ENCODE measurements at regions not wholly inside any gene's neighbourhood (a gene's known extent, or its start where the extent isn't known, plus 50 kb on each side); places are given as distances from the start of the nearest gene placed in this dataset.

DNA sequence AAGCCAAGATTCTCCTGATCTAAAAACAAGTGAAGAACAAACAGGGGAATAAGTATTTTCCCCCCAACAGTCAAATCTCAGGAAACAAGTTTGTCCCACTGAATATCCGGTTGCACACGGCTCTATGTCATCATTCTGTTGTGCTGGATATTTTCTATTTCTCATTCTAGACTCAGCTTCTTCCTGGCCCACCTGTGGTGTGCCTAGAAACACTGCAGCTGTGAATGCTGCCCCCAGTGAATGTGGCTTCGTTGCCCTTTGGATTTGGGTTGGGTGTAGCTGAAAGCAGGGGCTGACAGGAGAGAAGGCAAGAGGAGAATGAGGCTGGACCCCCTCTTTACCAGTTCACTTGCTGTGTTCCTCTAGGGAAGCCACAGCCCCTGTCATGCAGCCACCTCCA lies 181.2 kb upstream of the PROK2 start:
- H3K36me3 ChIP-seq (ENCODE audit: control insufficient read depth, low read depth, low read length), result no peaks in the 10 kb centered on the region
- H3K9ac ChIP-seq (ENCODE audit: low read length), result no peak overlapping the region
- H3K4me3 ChIP-seq (ENCODE audit: low read length), result no peak overlapping the region
- no peaks in the 10 kb centered on the region for H3K4me1 ChIP-seq (ENCODE audit: control insufficient read depth, low read depth, low read length)
- no peak overlapping the region for H3K27ac ChIP-seq (ENCODE audit: low read length)
- H3K27me3 ChIP-seq (ENCODE audit: control insufficient read depth, insufficient read depth, low read length), result no peaks in the 10 kb centered on the region
- no peaks in the 10 kb centered on the region for H3K9me3 ChIP-seq (ENCODE audit: control insufficient read depth, low read depth, low read length)

DNA sequence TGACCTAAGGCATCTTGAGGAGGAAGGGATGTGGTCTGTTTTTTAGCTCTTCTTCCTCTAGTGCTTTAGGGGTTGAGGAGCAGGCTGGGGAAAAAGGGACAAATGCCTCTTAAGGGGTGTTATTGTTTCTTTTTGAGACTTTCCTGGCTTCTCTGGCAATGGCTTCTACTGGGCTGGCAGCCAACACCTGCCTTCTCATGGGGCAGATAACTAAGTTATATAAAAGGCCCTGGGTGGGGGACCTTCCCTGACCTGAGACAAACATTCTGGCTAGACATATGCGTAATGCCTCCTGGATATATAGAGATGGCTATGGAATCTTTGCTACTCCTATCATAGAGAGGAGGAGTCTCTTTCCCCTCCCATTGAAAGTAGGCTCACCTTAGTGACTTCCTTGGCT lies 179.2 kb upstream of the PROK2 start:
- no peaks in the 10 kb centered on the region for H3K27me3 ChIP-seq (ENCODE audit: control insufficient read depth, insufficient read depth, low read length)
- H3K4me3 ChIP-seq (ENCODE audit: low read length), result no peak overlapping the region
- no peaks in the 10 kb centered on the region for H3K9me3 ChIP-seq (ENCODE audit: control insufficient read depth, low read depth, low read length)
- no peak overlapping the region for H3K27ac ChIP-seq (ENCODE audit: low read length)
- H3K4me1 ChIP-seq (ENCODE audit: control insufficient read depth, low read depth, low read length), result peaks cover 11% of the 10 kb centered on the region
- no peaks in the 10 kb centered on the region for H3K36me3 ChIP-seq (ENCODE audit: control insufficient read depth, low read depth, low read length)
- H3K9ac ChIP-seq (ENCODE audit: low read length), result no peak overlapping the region

DNA sequence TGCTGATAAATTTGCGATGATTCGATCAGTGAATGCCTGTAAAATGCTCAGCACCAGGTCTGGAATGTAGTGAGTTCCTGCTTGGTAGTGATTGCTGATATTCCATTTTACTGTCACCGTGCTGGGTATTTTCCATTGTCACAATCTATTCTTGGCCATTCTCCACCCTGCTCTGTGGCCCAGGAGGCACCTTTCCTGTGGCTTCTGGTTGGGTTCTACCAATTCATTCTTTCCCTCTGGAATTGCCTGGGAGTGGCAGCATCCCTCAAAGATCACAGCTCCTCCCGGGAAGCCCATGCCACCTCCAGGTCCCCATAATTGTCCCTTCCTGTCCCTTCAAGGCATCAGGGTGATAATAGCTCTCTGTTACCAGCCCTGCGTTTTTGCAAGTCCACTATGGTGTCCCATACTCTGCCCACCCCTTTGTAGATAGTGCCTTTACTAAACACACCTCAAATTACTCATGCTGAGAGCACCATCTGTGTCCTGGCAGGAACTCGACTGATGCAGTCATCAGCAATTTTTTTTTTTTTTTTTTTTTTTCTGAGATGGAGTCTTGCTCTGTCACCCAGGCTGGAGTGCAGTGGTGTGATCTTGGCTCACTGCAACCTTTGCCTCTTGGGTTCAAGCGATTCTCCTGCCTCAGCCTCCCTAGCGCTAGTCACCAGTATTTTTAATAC lies 177.8 kb upstream of the PROK2 start:
- Histone ChIP-seq H3K27ac (ENCODE audit: low read length) (no peak overlapping the region), H3K9me3 (ENCODE audit: control insufficient read depth, low read depth, low read length) (no peaks in the 10 kb centered on the region), H3K36me3 (ENCODE audit: control insufficient read depth, low read depth, low read length) (no peaks in the 10 kb centered on the region), H3K4me3 (ENCODE audit: low read length) (no peak overlapping the region), H3K9ac (ENCODE audit: low read length) (no peak overlapping the region), H3K4me1 (ENCODE audit: control insufficient read depth, low read depth, low read length) (peaks cover 11% of the 10 kb centered on the region), H3K27me3 (ENCODE audit: control insufficient read depth, insufficient read depth, low read length) (no peaks in the 10 kb centered on the region)

DNA sequence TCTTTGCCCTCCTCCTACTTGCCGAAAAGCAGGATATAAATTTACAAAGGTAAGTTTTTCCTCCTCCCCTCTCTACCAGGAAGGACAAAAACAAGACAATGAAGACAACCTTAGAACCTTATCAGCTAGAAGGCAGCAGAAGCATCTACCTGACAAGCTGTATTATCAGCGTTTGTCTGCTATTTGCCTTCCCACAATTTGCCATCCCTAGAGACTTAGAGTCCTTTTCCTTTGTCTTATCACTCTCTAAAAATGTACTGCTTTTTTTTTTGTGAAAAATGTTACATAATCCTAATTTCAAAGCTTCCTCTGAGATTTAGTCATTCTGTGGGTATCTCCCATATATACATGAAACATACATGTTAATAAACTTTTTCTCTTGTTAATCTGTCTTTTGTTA lies 176.9 kb upstream of the PROK2 start:
- Histone ChIP-seq H3K27me3 (ENCODE audit: control insufficient read depth, insufficient read depth, low read length) (no peaks in the 10 kb centered on the region), H3K36me3 (ENCODE audit: control insufficient read depth, low read depth, low read length) (no peaks in the 10 kb centered on the region), H3K4me1 (ENCODE audit: control insufficient read depth, low read depth, low read length) (peaks cover 11% of the 10 kb centered on the region), H3K9ac (ENCODE audit: low read length) (no peak overlapping the region), H3K9me3 (ENCODE audit: control insufficient read depth, low read depth, low read length) (no peaks in the 10 kb centered on the region), H3K4me3 (ENCODE audit: low read length) (no peak overlapping the region), H3K27ac (ENCODE audit: low read length) (no peak overlapping the region)

DNA sequence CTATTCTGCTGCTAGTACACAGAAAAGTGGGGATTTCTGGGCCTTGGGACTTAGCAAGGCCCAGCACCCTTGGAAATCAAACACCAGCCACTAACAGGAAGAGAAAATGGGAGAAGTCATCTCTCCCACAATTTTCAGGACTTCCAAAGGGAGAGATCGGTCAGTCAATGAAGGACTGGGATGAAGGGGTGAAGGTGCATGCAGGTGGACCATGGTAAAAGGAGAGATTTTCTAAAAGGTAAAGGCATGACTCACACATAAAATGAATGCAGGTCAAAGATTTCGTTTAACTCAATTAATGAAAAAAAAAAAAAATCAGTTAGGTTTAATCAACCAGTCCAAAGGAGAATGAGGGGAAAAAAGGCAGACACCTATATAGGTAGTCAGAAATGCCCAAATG lies 176.4 kb upstream of the PROK2 start:
- Histone ChIP-seq H3K9me3 (ENCODE audit: control insufficient read depth, low read depth, low read length) (no peaks in the 10 kb centered on the region), H3K27me3 (ENCODE audit: control insufficient read depth, insufficient read depth, low read length) (no peaks in the 10 kb centered on the region), H3K4me1 (ENCODE audit: control insufficient read depth, low read depth, low read length) (peaks cover 11% of the 10 kb centered on the region), H3K9ac (ENCODE audit: low read length) (no peak overlapping the region), H3K27ac (ENCODE audit: low read length) (no peak overlapping the region), H3K36me3 (ENCODE audit: control insufficient read depth, low read depth, low read length) (no peaks in the 10 kb centered on the region), H3K4me3 (ENCODE audit: low read length) (no peak overlapping the region)

DNA sequence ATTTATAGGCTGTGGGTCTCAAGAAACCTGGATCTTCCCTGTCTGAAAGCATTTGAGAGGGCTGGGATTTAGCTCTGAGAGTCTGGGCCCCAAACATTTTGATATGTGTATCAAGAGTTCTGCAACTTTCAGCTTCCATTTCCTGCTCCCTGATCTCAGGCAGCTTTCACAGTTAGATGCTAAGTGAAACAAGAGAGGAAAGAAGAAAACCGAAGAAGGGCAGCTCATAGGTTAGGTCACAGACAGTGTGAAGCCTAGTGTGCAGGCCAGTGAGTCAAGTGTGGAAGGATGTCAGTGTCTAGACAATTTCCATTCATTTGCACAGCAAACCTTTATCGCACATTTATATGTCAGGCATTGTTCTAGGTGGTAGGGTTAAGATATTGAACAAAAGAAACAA lies 173.6 kb upstream of the PROK2 start:
- Histone ChIP-seq H3K36me3 (ENCODE audit: control insufficient read depth, low read depth, low read length) (no peaks in the 10 kb centered on the region), H3K9ac (ENCODE audit: low read length) (no peak overlapping the region), H3K4me1 (ENCODE audit: control insufficient read depth, low read depth, low read length) (peaks cover 23% of the 10 kb centered on the region), H3K9me3 (ENCODE audit: control insufficient read depth, low read depth, low read length) (no peaks in the 10 kb centered on the region), H3K27me3 (ENCODE audit: control insufficient read depth, insufficient read depth, low read length) (no peaks in the 10 kb centered on the region), H3K27ac (ENCODE audit: low read length) (no peak overlapping the region), H3K4me3 (ENCODE audit: low read length) (no peak overlapping the region)

DNA sequence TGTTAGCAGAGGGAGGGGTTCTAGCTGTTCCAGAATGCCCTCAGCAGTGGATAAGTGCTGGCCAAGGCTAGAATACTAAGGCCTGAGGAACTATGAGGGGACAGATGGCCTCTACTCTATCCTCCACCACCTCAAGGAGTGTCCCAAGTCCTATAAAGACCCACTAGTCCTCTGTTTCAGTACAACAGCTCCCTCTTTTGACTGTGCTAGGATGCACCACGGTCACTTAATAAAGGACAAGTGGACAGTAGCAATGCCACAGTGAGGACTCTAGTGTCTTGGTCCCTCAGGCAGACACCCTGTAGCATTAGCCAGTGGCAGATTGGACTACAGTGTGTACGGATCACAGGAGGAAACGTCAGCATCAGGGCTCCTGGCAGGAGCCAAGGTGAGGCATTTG lies 171.8 kb upstream of the PROK2 start:
- Histone ChIP-seq H3K4me1 (ENCODE audit: control insufficient read depth, low read depth, low read length) (peaks cover 23% of the 10 kb centered on the region), H3K9me3 (ENCODE audit: control insufficient read depth, low read depth, low read length) (no peaks in the 10 kb centered on the region), H3K36me3 (ENCODE audit: control insufficient read depth, low read depth, low read length) (no peaks in the 10 kb centered on the region), H3K27ac (ENCODE audit: low read length) (no peak overlapping the region), H3K9ac (ENCODE audit: low read length) (no peak overlapping the region), H3K27me3 (ENCODE audit: control insufficient read depth, insufficient read depth, low read length) (no peaks in the 10 kb centered on the region), H3K4me3 (ENCODE audit: low read length) (no peak overlapping the region)

DNA sequence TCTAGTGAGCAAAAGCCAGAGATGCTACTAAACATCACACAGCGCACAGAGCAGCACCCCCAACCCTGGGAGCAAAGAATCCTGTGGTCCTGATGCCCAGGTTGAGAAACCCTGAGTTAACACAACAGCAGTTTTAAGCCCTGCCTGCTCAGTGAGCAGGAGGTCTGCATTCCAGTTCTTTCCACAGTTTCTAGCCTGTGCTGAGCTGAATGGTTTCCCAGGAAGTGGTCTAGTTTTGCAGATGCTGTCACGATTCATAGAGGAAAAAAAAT lies 171.1 kb upstream of the PROK2 start:
- Histone ChIP-seq H3K4me3 (ENCODE audit: low read length) (no peak overlapping the region), H3K27me3 (ENCODE audit: control insufficient read depth, insufficient read depth, low read length) (no peaks in the 10 kb centered on the region), H3K9ac (ENCODE audit: low read length) (no peak overlapping the region), H3K4me1 (ENCODE audit: control insufficient read depth, low read depth, low read length) (peaks cover 23% of the 10 kb centered on the region), H3K27ac (ENCODE audit: low read length) (no peak overlapping the region), H3K36me3 (ENCODE audit: control insufficient read depth, low read depth, low read length) (no peaks in the 10 kb centered on the region), H3K9me3 (ENCODE audit: control insufficient read depth, low read depth, low read length) (no peaks in the 10 kb centered on the region)

DNA sequence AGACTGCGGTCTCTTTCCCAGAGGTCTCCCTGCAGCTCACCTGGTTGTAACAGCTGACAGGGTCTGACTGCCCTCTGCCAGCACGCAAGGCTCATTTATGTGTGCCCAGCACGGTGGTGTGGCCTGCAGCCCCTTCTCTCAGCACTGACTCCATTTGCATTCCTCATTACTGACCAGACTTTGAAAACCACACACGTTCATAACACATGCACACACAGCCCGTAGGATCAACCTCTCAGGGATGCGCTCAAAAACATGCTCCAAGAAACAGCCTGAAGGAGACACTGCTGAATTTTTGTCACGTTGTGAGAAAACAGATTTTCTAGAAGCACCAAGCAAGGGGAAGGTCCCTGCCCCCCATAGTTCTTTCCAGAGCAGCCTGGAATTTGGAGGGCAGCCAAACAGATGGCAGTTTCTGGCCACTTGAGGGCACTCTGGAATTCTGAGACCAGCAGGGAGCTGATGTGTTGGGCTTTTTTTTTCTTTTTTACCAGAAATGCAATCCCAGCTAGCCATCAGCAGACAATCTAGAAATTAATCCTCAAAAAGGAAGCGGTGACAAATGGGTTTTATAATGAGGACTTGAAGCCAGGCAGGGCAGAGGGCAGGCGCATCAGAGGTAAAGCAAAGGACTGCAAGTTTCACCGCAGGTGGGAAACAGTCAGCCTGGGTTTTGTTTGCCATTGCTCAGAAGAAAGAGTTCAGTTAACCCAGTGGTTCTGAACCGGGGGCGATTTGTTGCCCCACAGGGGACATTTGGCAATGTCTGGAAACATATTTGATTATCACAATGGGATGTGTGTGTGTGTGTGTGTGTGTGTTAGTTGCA lies 170.5 kb upstream of the PROK2 start:
- Histone ChIP-seq H3K9me3 (ENCODE audit: control insufficient read depth, low read depth, low read length) (no peaks in the 10 kb centered on the region), H3K4me1 (ENCODE audit: control insufficient read depth, low read depth, low read length) (peaks cover 17% of the 10 kb centered on the region), H3K4me3 (ENCODE audit: low read length) (no peak overlapping the region), H3K27me3 (ENCODE audit: control insufficient read depth, insufficient read depth, low read length) (no peaks in the 10 kb centered on the region), H3K27ac (ENCODE audit: low read length) (no peak overlapping the region), H3K36me3 (ENCODE audit: control insufficient read depth, low read depth, low read length) (no peaks in the 10 kb centered on the region), H3K9ac (ENCODE audit: low read length) (no peak overlapping the region)

DNA sequence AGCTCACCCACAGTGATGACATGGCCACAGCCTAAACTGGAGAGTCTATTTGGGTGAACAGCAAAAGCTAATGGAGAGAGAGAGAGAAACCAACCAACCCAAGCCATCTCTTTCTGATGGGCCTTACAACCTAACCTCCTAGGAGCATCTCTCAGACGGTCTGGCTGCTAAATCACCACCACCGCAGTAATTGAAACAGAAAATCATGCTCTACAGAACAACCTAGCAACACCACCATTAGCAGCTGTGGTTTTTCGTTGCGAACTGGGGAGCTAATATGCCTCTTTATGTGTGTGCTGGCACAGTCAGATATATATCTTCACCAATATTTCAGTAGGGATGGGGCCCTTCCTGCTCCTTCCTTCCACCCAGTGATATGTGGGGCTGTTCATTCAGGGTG lies 166.9 kb upstream of the PROK2 start:
- H3K27ac ChIP-seq (ENCODE audit: low read length), result no peak overlapping the region
- H3K9ac ChIP-seq (ENCODE audit: low read length), result no peak overlapping the region
- no peaks in the 10 kb centered on the region for H3K27me3 ChIP-seq (ENCODE audit: control insufficient read depth, insufficient read depth, low read length)
- H3K36me3 ChIP-seq (ENCODE audit: control insufficient read depth, low read depth, low read length), result no peaks in the 10 kb centered on the region
- H3K4me1 ChIP-seq (ENCODE audit: control insufficient read depth, low read depth, low read length), result peaks cover 11% of the 10 kb centered on the region
- no peak overlapping the region for H3K4me3 ChIP-seq (ENCODE audit: low read length)
- no peaks in the 10 kb centered on the region for H3K9me3 ChIP-seq (ENCODE audit: control insufficient read depth, low read depth, low read length)

DNA sequence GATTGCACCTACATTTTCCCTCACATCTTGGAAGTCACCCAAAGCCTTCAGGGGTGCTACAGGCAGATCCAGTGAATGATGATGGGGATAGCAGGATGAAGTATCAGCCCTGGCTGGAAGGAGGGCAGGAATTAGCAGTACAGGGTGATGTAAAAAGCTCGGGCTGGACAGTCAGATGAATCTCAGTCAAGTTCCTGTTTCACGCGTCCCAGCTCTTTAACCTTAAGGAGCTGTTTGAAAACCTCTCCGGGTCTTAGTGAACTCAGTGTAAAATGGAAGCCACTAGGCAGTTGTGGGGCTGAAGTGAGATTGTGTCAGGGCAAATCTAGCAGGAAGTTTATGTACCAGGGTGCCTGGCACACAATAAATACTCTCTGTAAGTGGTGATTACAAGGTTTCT lies 166.4 kb upstream of the PROK2 start:
- Histone ChIP-seq H3K9ac (ENCODE audit: low read length) (no peak overlapping the region), H3K27ac (ENCODE audit: low read length) (no peak overlapping the region), H3K9me3 (ENCODE audit: control insufficient read depth, low read depth, low read length) (no peaks in the 10 kb centered on the region), H3K4me3 (ENCODE audit: low read length) (no peak overlapping the region), H3K27me3 (ENCODE audit: control insufficient read depth, insufficient read depth, low read length) (no peaks in the 10 kb centered on the region), H3K36me3 (ENCODE audit: control insufficient read depth, low read depth, low read length) (no peaks in the 10 kb centered on the region), H3K4me1 (ENCODE audit: control insufficient read depth, low read depth, low read length) (peaks cover 11% of the 10 kb centered on the region)

DNA sequence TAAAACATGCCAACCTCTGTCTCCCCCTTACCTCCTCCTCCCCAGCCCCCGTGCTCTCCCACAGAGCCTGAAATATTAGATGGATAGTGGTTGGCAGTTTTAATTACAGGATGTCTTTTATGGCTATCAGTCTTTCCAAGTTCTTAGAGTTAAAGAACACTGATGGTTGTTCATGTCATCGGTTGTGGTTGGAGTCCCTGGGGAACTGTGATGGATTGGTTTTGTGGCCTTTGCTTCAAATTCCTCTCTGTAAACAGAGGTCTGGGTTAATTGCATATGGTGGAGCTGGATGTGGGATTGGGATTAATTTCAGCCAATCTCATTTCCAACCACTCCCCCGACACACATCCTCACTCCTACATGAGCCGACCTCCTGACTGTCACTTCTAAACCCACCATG lies 164.5 kb upstream of the PROK2 start:
- no peaks in the 10 kb centered on the region for H3K27me3 ChIP-seq (ENCODE audit: control insufficient read depth, insufficient read depth, low read length)
- H3K9ac ChIP-seq (ENCODE audit: low read length), result no peak overlapping the region
- no peaks in the 10 kb centered on the region for H3K4me1 ChIP-seq (ENCODE audit: control insufficient read depth, low read depth, low read length)
- H3K36me3 ChIP-seq (ENCODE audit: control insufficient read depth, low read depth, low read length), result no peaks in the 10 kb centered on the region
- H3K4me3 ChIP-seq (ENCODE audit: low read length), result no peak overlapping the region
- no peak overlapping the region for H3K27ac ChIP-seq (ENCODE audit: low read length)
- H3K9me3 ChIP-seq (ENCODE audit: control insufficient read depth, low read depth, low read length), result no peaks in the 10 kb centered on the region
